PFSK-1 (cell line): ENCODE measurements at regions not wholly inside any gene's neighbourhood (a gene's known extent, or its start where the extent isn't known, plus 50 kb on each side); places are given as distances from the start of the nearest gene placed in this dataset.

Experiments used
- FOXP2 ChIP-seq: optimal IDR thresholded peaks from 2 replicates; pipeline ENCODE3; 2011; ENCODE audit warnings: borderline replicate concordance, control low read depth, inconsistent platforms; ENCODE audit not compliant: insufficient read depth; ENCODE audit errors: extremely low read length, extremely low read depth
- POLR2AphosphoS5 ChIP-seq: IDR thresholded peaks from 2 replicates; pipeline ENCODE4 v1.6.1; 2012; ENCODE audit warnings: low read depth, mild to moderate bottlenecking, control low read depth, low read length, moderate library complexity
- SIN3A ChIP-seq: IDR thresholded peaks from 2 replicates; pipeline ENCODE4 v1.6.1; 2012; ENCODE audit warnings: mild to moderate bottlenecking, low read length, moderate library complexity, borderline replicate concordance; ENCODE audit not compliant: insufficient read depth
- TAF1 ChIP-seq: IDR thresholded peaks from 2 replicates; pipeline ENCODE4 v1.6.1; 2012; ENCODE audit warnings: low read length, control low read depth, borderline replicate concordance; ENCODE audit not compliant: insufficient read depth
- TF ChIP-seq, protein P1 (sequence below), 2 experiments: IDR thresholded peaks; 2 replicates each; pipeline versions ENCODE4 v1.6.1 to v1.8.0; 2011 to 2012; ENCODE audit warnings: low read depth in 2 of 2, low read length in 2 of 2, control low read depth in 1 of 2, inconsistent platforms in 1 of 2, mild to moderate bottlenecking in 1 of 2, moderate library complexity in 1 of 2; ENCODE audit not compliant: insufficient read depth in 1 of 2

DNA sequence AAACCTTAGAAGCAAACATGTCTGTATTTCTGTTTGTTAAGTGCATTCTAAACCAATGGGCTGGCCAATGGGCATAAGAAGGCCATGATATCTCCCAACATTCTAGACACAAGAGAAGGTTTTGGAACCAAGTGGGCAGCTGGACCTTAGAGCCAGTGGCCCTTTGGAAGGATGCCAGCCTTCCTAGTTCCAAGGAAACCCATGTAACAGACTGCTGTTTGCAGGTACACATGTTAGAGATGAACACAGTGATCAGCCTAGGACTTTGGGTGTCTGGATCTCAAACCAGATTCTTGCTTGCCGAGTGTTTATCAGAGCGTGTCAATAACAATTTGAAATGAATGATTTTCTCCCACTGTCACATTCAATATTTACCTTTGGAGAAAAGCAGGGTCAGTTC, 97.5 kb upstream of the COPS8 start:
- TF ChIP-seq TAF1, result no peak
- TF ChIP-seq SIN3A, result no peak
- TF ChIP-seq FOXP2, result no peak
- no peak for TF ChIP-seq POLR2AphosphoS5
- TF ChIP-seq, protein P1, sequence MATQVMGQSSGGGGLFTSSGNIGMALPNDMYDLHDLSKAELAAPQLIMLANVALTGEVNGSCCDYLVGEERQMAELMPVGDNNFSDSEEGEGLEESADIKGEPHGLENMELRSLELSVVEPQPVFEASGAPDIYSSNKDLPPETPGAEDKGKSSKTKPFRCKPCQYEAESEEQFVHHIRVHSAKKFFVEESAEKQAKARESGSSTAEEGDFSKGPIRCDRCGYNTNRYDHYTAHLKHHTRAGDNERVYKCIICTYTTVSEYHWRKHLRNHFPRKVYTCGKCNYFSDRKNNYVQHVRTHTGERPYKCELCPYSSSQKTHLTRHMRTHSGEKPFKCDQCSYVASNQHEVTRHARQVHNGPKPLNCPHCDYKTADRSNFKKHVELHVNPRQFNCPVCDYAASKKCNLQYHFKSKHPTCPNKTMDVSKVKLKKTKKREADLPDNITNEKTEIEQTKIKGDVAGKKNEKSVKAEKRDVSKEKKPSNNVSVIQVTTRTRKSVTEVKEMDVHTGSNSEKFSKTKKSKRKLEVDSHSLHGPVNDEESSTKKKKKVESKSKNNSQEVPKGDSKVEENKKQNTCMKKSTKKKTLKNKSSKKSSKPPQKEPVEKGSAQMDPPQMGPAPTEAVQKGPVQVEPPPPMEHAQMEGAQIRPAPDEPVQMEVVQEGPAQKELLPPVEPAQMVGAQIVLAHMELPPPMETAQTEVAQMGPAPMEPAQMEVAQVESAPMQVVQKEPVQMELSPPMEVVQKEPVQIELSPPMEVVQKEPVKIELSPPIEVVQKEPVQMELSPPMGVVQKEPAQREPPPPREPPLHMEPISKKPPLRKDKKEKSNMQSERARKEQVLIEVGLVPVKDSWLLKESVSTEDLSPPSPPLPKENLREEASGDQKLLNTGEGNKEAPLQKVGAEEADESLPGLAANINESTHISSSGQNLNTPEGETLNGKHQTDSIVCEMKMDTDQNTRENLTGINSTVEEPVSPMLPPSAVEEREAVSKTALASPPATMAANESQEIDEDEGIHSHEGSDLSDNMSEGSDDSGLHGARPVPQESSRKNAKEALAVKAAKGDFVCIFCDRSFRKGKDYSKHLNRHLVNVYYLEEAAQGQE (IDR thresholded peaks at IDR 0.05; ENCODE audit: insufficient read depth in 1 of 2, low read depth in 2 of 2, low read length in 2 of 2), result no peak

DNA sequence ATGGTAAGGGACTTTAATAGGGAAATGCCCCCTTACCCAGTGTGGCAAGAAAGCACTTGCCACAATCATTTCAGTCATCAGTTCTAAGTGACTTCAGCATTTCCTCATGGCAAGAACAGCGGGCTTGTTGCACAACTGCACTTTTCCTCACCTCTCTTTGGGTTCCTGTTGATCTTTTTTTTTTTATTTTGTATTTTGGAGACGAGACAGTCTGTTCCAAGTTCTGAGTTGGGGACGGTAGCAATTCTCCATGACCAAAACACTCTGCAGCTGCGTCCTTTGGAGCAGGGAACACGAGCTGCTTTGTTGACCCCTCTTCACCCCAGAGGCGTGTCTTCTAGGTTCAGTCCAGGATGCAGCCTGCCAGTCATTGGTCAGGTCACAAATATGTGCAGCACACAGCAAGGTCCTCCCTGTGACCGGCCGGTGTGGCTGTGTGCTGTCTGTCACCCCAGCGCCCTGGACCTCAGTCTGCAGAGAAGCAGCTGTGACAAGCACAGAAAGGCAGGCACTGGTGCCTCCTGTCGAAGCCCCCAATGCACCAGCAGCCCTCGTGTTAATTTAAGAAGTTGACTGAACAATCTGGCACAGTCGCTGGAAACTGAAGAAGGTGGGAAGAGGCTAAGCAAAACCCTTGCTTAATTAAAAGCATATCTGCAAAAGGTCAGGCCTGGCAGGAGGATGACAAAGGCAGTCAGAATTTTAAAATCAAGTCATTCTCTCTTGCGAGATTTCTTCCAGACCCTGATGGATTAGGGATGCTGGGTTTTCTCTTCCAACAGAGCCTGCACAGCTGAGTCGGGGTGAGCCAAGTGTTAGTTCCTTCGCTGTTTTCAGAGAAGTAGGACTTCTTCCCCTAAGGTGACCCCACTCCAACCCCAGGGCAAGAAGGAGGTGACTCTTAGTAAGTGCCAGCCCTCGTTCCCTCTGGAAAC, 96.7 kb upstream of the COPS8 start:
- TF ChIP-seq POLR2AphosphoS5, result no peak

DNA sequence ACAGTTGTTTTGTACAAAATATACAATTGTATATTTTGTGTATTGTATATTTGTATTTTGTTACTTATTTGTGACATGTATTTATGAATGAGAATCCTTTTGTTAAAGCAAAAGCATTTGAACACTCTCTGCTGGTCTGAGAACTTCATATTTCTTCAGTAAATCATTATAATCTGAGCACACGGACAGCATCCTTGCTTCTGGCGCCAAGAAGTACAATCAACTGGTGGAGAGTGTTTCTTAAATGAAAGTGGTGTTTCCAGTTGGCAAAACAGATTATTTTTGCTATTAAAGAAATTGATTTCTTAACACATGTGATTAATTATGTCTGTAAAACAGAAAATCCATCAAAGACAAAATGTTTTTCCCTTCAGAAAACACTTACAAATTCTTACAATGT, 95.1 kb upstream of the COPS8 start:
- TF ChIP-seq SIN3A, result no peak
- no peak for TF ChIP-seq FOXP2
- TF ChIP-seq, protein P1 (IDR thresholded peaks at IDR 0.05; ENCODE audit: insufficient read depth in 1 of 2, low read depth in 2 of 2, low read length in 2 of 2), result no peak
- TF ChIP-seq POLR2AphosphoS5, result no peak
- TF ChIP-seq TAF1, result no peak

DNA sequence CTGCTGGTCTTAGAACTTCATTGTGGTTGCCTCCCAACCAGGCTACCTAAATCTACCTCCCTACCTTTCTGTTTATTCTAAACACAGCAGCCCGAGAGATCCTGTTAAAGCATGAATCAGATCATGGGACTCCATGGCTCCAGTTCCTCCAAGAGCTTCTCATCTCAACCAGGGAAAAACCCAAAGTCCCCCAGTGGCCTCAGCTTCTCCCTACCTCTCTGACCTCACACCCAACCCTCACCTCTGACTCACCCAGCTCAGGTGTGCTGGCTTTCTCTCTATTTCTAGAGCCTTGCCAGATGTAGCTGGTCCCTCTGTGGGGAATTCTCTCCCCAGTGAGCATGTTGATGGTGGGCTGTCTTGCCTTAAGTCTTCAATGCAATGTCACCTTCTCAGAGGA, 93.8 kb upstream of the COPS8 start:
- TF ChIP-seq TAF1, result no peak
- TF ChIP-seq SIN3A, result no peak
- TF ChIP-seq POLR2AphosphoS5, result no peak
- TF ChIP-seq, protein P1 (IDR thresholded peaks at IDR 0.05; ENCODE audit: insufficient read depth in 1 of 2, low read depth in 2 of 2, low read length in 2 of 2), result no peak
- TF ChIP-seq FOXP2, result no peak

DNA sequence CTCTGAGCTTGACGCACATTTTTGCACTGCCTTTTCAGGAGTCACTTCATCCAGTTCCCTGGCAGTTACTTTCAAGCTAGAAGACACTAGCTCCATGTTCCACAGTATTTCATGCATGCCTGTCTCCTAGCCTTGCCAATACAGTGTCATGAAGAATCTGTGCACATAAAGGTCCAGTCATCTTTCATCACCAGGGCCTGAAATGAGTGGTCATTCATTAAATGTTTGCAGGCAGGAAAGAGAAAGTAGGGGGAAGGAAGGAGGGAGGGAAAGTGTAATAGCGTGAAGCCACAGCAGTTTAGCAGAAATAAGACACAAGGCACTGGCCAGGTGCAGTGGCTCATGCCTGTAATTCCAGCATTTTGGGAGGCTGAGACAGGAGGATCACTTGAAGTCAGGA, 92.4 kb upstream of the COPS8 start:
- TF ChIP-seq FOXP2 (no peak), SIN3A (no peak), POLR2AphosphoS5 (no peak), TAF1 (no peak)
- TF ChIP-seq, protein P1 (IDR thresholded peaks at IDR 0.05; ENCODE audit: insufficient read depth in 1 of 2, low read depth in 2 of 2, low read length in 2 of 2), result no peak
